HUES64 (cell line): ENCODE measurements at regions not wholly inside any gene's neighbourhood (a gene's known extent, or its start where the extent isn't known, plus 50 kb on each side); places are given as distances from the start of the nearest gene placed in this dataset.

Source experiments
- H3K27ac ChIP-seq: 2 replicates; pipeline ENCODE4 v1.7.0; 2013; ENCODE audit warnings: low read depth, low read length, inconsistent platforms
- H3K27me3 ChIP-seq: 2 replicates; pipeline ENCODE4 v1.6.1; 2013; ENCODE audit warnings: mild to moderate bottlenecking, low read length; ENCODE audit not compliant: insufficient read depth
- H3K36me3 ChIP-seq: 2 replicates; pipeline ENCODE4 v1.6.1; 2013; ENCODE audit warnings: mild to moderate bottlenecking, low read length; ENCODE audit not compliant: insufficient read depth
- H3K4me1 ChIP-seq: 2 replicates; pipeline ENCODE4 v1.6.1; 2013; ENCODE audit warnings: mild to moderate bottlenecking, low read length, moderate library complexity; ENCODE audit not compliant: insufficient read depth
- H3K4me3 ChIP-seq: 2 replicates; pipeline ENCODE4 v1.5.1; 2013; ENCODE audit warnings: mild to moderate bottlenecking, low read length, moderate library complexity
- H3K9ac ChIP-seq: 2 replicates; pipeline ENCODE4 v1.6.1; 2013; ENCODE audit warnings: mild to moderate bottlenecking, low read depth, low read length
- H3K9me3 ChIP-seq: 2 replicates; pipeline ENCODE4 v1.6.1; 2013; ENCODE audit warnings: low read depth, low read length; ENCODE audit not compliant: insufficient read depth
- WGBS: fragments of 150-250, 120-280 bp; methylation state at CpG from one replicate; pipeline ENCODE4 v1.1.7; 2013; ENCODE audit warnings: missing lambda C conversion rate; 5-methylcytosine and 5-hydroxymethylcytosine counted together

DNA sequence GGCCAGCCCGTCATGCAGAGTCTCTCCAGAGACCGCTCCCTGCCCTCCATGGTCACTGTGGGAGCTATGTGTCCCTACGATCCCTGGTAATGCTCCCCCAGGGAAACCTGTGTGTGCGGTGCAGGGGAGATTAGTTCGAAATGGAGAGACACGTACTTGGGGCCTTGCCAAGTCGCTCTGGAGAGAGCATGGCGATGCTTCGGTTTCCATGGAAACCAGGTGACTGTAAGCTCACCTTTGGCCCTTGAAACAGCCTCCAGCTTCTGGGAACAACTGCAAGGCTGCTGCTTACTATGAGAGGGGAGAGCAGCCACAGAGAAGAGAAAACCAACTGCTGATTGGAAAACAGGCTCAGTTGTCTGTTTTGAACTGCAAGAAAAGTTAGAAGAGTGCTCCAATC, 879.7 kb upstream of the EEF2KMT start:
- WGBS, result 93% methylated on average over 9 of the region's 9 CpGs
- no peaks in the 10 kb centered on the region for H3K36me3 ChIP-seq
- no peak overlapping the region for H3K27ac ChIP-seq
- no peak overlapping the region for H3K9ac ChIP-seq
- H3K4me3 ChIP-seq, result no peak overlapping the region
- peaks cover 14% of the 10 kb centered on the region for H3K4me1 ChIP-seq
- no peaks in the 10 kb centered on the region for H3K27me3 ChIP-seq
- H3K9me3 ChIP-seq, result no peaks in the 10 kb centered on the region

DNA sequence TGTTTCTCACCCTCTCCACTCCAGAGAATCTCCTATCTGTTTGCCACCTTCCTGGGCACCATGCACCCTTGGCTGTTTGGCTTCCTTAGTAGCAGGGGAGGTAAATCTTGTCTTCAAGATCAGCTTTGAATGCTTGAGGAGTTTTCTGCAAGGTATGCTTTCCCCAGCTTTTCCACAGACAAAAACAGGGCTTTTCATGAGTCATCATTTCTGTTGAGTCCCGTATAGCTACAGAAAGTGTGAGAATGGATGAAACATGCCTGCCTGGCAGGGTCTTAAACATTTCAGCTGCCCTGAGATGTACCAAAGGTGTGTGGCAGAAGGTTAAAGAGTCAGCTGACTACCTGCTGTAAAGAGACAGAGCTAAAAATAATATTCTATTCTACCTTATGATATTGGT, 875.2 kb upstream of the EEF2KMT start:
- Histone ChIP-seq H3K4me3 (no peak overlapping the region), H3K36me3 (no peaks in the 10 kb centered on the region), H3K9me3 (peaks cover 3% of the 10 kb centered on the region; the same call in 1 of the 2 replicates), H3K27ac (no peak overlapping the region), H3K9ac (no peak overlapping the region), H3K4me1 (no peaks in the 10 kb centered on the region), H3K27me3 (no peaks in the 10 kb centered on the region)
- WGBS, result 69% methylated on average over 1 of the region's 1 CpG

DNA sequence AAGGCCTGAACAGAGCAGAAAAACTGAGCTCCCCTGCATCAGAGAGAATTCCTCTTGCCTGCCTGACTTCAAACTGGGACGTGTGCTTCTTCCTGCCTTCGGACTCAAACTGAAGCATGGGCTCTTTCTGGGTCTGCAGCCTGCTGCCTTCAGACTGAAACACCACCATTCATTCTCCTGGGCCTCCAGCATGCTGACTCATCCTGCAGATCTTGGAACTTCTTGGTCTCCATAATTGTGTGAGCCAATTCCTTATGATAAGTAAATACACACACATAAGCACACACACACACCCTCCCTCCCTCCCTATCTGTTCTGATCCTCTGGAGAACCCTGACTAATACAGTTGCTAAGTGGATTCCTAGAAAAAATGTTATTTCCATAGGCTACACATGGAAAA, 874.3 kb upstream of the EEF2KMT start:
- no peaks in the 10 kb centered on the region for H3K27me3 ChIP-seq
- WGBS, result 91% methylated on average over 2 of the region's 2 CpGs
- H3K4me3 ChIP-seq, result no peak overlapping the region
- no peaks in the 10 kb centered on the region for H3K4me1 ChIP-seq
- H3K36me3 ChIP-seq, result no peaks in the 10 kb centered on the region
- H3K27ac ChIP-seq, result no peak overlapping the region
- peaks cover 3% of the 10 kb centered on the region; the same call in 1 of the 2 replicates for H3K9me3 ChIP-seq
- no peak overlapping the region for H3K9ac ChIP-seq

- Histone ChIP-seq H3K27me3 (no peaks in the 10 kb centered on the region), H3K27ac (no peak overlapping the region), H3K36me3 (no peaks in the 10 kb centered on the region), H3K4me3 (no peak overlapping the region), H3K4me1 (no peaks in the 10 kb centered on the region), H3K9ac (no peak overlapping the region), H3K9me3 (peaks cover 3% of the 10 kb centered on the region; the same call in 1 of the 2 replicates)
- WGBS, result 96% methylated on average over 2 of the region's 2 CpGs
Observed at GRCh38 chr16:5971106-5971505, 873.5 kb upstream of the EEF2KMT start.

- Histone ChIP-seq H3K27ac (no peak overlapping the region), H3K36me3 (no peaks in the 10 kb centered on the region), H3K4me3 (no peak overlapping the region), H3K9me3 (peaks cover 3% of the 10 kb centered on the region; the same call in 1 of the 2 replicates), H3K4me1 (no peaks in the 10 kb centered on the region; the same call in 1 of the 2 replicates), H3K27me3 (no peaks in the 10 kb centered on the region), H3K9ac (no peak overlapping the region)
- WGBS, result 92% methylated on average over 7 of the region's 7 CpGs
Observed at GRCh38 chr16:5966004-5966403, 868.4 kb upstream of the EEF2KMT start.

DNA sequence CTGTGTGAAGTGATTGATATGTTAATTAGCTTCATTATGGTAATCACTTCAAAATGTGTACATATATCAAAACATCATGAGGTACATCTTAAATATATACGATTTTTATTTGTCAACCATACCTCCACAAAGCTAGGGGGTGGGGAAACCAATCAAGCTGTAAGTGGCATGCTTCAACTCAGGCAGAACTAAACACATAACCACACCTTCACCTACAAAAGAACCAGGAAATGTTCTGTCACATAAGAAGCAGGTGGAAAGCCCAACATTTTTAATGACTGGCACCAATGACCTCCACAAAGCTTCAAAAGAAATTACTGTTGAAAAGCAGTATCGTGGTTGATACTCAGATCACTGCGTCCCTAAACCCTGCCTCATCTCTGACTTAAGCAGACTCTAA, 867.7 kb upstream of the EEF2KMT start:
- no peak overlapping the region for H3K4me3 ChIP-seq
- H3K9ac ChIP-seq, result no peak overlapping the region
- H3K36me3 ChIP-seq, result no peaks in the 10 kb centered on the region
- H3K27me3 ChIP-seq, result no peaks in the 10 kb centered on the region
- H3K4me1 ChIP-seq, result no peaks in the 10 kb centered on the region; the same call in 1 of the 2 replicates
- H3K9me3 ChIP-seq, result no peaks in the 10 kb centered on the region
- H3K27ac ChIP-seq, result no peak overlapping the region
- WGBS, result 93% methylated on average over 3 of the region's 3 CpGs

DNA sequence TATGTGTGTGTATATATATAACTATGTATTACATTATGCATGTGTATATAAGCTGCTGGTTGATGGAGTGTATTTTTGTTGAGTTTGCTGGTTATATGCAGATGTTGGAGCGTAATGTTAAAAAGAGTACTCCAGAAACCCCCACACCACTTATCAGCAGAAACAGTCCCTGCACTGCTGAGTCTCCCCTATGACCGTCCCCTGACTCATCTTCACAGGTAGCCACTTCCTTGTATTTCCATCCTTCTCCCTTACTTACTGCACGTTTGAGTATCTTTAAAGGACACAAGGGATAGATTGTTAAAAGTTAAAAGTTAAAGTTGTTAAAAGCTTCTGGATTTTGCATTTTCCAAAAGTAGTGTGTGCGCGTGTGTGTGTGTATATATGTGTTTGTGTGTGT, 853.9 kb upstream of the EEF2KMT start:
- Histone ChIP-seq H3K9ac (no peak overlapping the region), H3K4me1 (no peaks in the 10 kb centered on the region), H3K36me3 (no peaks in the 10 kb centered on the region), H3K4me3 (no peak overlapping the region), H3K27me3 (no peaks in the 10 kb centered on the region), H3K9me3 (no peaks in the 10 kb centered on the region), H3K27ac (no peak overlapping the region)
- 77% methylated on average over 3 of the region's 5 CpGs for WGBS

DNA sequence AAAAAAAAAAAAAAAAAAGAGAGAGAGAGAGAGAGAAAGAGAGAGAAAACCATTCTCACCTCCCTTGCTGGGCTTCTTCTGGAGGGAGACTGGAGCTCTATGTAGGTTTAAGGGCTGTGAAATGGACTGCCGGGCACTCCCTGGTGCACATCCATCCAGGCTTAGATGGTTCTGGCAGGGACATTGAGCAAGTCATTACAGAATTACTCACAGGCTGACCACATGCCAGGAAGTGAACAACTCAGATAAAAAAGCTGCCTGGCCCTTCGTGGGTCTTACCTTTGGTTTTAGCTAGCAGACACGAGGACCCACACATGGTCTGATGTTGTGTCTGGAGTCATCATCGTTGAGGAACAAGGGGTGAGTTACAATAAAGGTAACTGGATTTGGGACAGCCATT, 847.4 kb upstream of the EEF2KMT start:
- Histone ChIP-seq H3K4me1 (no peaks in the 10 kb centered on the region), H3K36me3 (no peaks in the 10 kb centered on the region), H3K27ac (no peak overlapping the region), H3K4me3 (no peak overlapping the region), H3K9ac (no peak overlapping the region), H3K9me3 (no peaks in the 10 kb centered on the region), H3K27me3 (no peaks in the 10 kb centered on the region)
- 88% methylated on average over 4 of the region's 4 CpGs for WGBS

DNA sequence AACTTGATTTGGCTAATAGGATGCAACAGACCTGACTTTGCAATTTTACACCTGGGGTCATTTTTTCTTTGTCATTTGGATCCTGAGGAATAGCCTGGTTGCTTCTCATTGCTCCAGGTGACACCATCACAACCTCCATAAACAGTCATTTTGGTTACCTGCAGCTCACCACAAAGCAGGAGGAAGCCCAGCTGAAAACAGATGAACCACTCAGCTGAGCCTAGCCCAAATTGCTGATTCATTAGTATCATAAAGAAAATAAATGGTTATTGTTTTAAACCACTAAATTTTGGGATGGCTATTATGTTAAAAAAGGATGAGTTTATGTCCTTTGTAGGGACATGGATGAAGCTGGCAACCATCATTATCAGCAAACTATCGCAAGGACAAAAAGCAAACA, 841.0 kb upstream of the EEF2KMT start:
- 0 out of 2 replicates have a peak, but pooled peaks cover 3% of the 10 kb centered on the region for H3K4me1 ChIP-seq
- H3K4me3 ChIP-seq, result no peak overlapping the region
- no peak overlapping the region for H3K9ac ChIP-seq
- no peaks in the 10 kb centered on the region for H3K36me3 ChIP-seq
- H3K27me3 ChIP-seq, result no peaks in the 10 kb centered on the region
- H3K9me3 ChIP-seq, result peaks cover 13% of the 10 kb centered on the region
- H3K27ac ChIP-seq, result no peak overlapping the region
- WGBS, result 100% methylated on average over 1 of the region's 1 CpG

- peaks cover 21% of the 10 kb centered on the region for H3K27me3 ChIP-seq
- peaks cover 31% of the 10 kb centered on the region for H3K4me1 ChIP-seq
- peaks cover 13% of the 10 kb centered on the region for H3K9me3 ChIP-seq
- no peaks in the 10 kb centered on the region for H3K36me3 ChIP-seq
- no peak overlapping the region for H3K27ac ChIP-seq
- H3K9ac ChIP-seq, result no peak overlapping the region
- 71% methylated on average over 9 of the region's 9 CpGs for WGBS
- H3K4me3 ChIP-seq, result no peak overlapping the region
Observed at GRCh38 chr16:5932906-5933305, 835.3 kb upstream of the EEF2KMT start.

- Histone ChIP-seq H3K27ac (peak overlapping the region; percentile 46; the same call in 1 of the 2 replicates), H3K9me3 (no peaks in the 10 kb centered on the region), H3K36me3 (no peaks in the 10 kb centered on the region), H3K27me3 (peaks cover 41% of the 10 kb centered on the region), H3K4me1 (peaks cover 51% of the 10 kb centered on the region), H3K4me3 (peak overlapping the region; percentile 11; the same call in 1 of the 2 replicates), H3K9ac (no peak overlapping the region)
- WGBS, result 6% methylated on average over 4 of the region's 4 CpGs
Observed at GRCh38 chr16:5928476-5929065, 831.0 kb upstream of the EEF2KMT start.

GRCh38 chr16:5925850-5926249, 828.3 kb upstream of the EEF2KMT start:
- Histone ChIP-seq H3K4me1 (peaks cover 38% of the 10 kb centered on the region), H3K9ac (no peak overlapping the region), H3K36me3 (no peaks in the 10 kb centered on the region), H3K27ac (no peak overlapping the region; the same call in 1 of the 2 replicates), H3K27me3 (peaks cover 31% of the 10 kb centered on the region), H3K9me3 (no peaks in the 10 kb centered on the region), H3K4me3 (no peak overlapping the region)
- WGBS, result 55% methylated on average over 3 of the region's 4 CpGs
